Loucy (cell line): ENCODE measurements at regions not wholly inside any gene's neighbourhood (a gene's known extent, or its start where the extent isn't known, plus 50 kb on each side); places are given as distances from the start of the nearest gene placed in this dataset.

Experiments
- H2AFZ ChIP-seq: fragments of 200-600 bp; sonication (generic); 2 replicates; pipeline ENCODE4 v1.6.0; 2016; ENCODE audit warnings: antibody characterized with exemption, mild to moderate bottlenecking, low read length, moderate library complexity
- H3F3A ChIP-seq: fragments of 200-600 bp; 2 replicates; pipeline ENCODE4 v1.6.0; 2016; ENCODE audit warnings: antibody characterized with exemption, low read depth, mild to moderate bottlenecking
- H3K27me3 ChIP-seq: fragments of 200-600 bp; sonication (generic); 2 replicates; pipeline ENCODE4 v1.6.1; 2014; ENCODE audit warnings: low read length, mild to moderate bottlenecking; ENCODE audit not compliant: insufficient read depth, poor library complexity, severe bottlenecking
- H3K36me3 ChIP-seq: fragments of 200-600 bp; sonication (generic); 2 replicates; pipeline ENCODE4 v1.6.1; 2016; ENCODE audit warnings: low read length; ENCODE audit not compliant: insufficient read depth
- H3K4me1 ChIP-seq: fragments of 200-600 bp; sonication (generic); 2 replicates; pipeline ENCODE4 v1.5.1; 2014; ENCODE audit warnings: low read length, mild to moderate bottlenecking; ENCODE audit not compliant: insufficient read depth, poor library complexity, severe bottlenecking
- H3K4me2 ChIP-seq: fragments of 200-600 bp; sonication (generic); 2 replicates; pipeline ENCODE4 v1.6.0; 2014; ENCODE audit warnings: antibody characterized with exemption, low read length, low read depth, mild to moderate bottlenecking; ENCODE audit not compliant: poor library complexity, severe bottlenecking
- H3K4me3 ChIP-seq: fragments of 200-600 bp; sonication (generic); 2 replicates; pipeline ENCODE4 v1.5.1; 2014; ENCODE audit warnings: low read length, mild to moderate bottlenecking, mixed read lengths; ENCODE audit not compliant: poor library complexity, severe bottlenecking
- H3K79me2 ChIP-seq: fragments of 200-600 bp; sonication (generic); 2 replicates; pipeline ENCODE4 v1.6.1; 2014; ENCODE audit warnings: low read length; ENCODE audit not compliant: insufficient read depth
- H3K9ac ChIP-seq: fragments of 200-600 bp; sonication (generic); 2 replicates; pipeline ENCODE4 v1.6.0; 2014; ENCODE audit warnings: mild to moderate bottlenecking, low read depth, low read length, moderate library complexity; ENCODE audit not compliant: poor library complexity, severe bottlenecking
- H3K9me2 ChIP-seq: fragments of 200-600 bp; sonication (generic); replicated peaks from 2 replicates; pipeline ENCODE4 v1.6.1; 2016; ENCODE audit warnings: low read depth, low read length, mixed read lengths
- H3K9me3 ChIP-seq: fragments of 200-600 bp; sonication (generic); 2 replicates; pipeline ENCODE4 v1.6.1; 2014; ENCODE audit warnings: mild to moderate bottlenecking, antibody characterized with exemption, low read length, low read depth; ENCODE audit not compliant: insufficient read depth
- H4K20me1 ChIP-seq: fragments of 200-600 bp; sonication (generic); 2 replicates; pipeline ENCODE4 v1.6.0; 2014; ENCODE audit warnings: antibody characterized with exemption, low read length, mild to moderate bottlenecking; ENCODE audit not compliant: insufficient read depth, poor library complexity, severe bottlenecking
- EZH2phosphoT487 ChIP-seq: fragments of 200-600 bp; IDR thresholded peaks from 2 replicates; pipeline ENCODE4 v1.6.1; 2018; ENCODE audit warnings: antibody characterized with exemption, mild to moderate bottlenecking, moderate library complexity, borderline replicate concordance
- TF ChIP-seq, protein P1 (sequence below): fragments of 200-600 bp; sonication (generic); conservative IDR thresholded peaks from 2 replicates; pipeline ENCODE4 v1.5.1; 2014; ENCODE audit warnings: mild to moderate bottlenecking, antibody characterized with exemption, low read length

DNA sequence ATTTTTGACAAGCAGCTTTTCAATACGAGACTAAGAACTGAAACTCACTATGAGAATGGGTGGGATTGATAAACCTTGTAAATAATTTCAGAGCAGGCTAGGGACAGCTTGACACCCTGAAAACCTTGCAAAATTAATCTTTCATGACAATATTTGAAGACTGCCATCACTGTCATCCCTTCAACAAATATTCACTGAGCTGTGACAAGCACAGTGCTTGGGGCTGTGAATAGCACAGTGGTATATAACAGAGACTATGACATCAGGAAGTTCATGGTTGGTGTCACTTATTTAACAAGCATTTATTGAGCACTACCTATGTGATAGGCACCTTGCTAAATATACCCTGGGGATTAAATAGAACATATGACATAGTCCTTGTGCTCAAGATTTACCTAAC is 741.0 kb upstream of the RIOK2 start:
- H3K36me3 ChIP-seq, result no peaks in the 10 kb centered on the region
- no peak overlapping the region for H3K4me2 ChIP-seq
- H3K4me1 ChIP-seq, result no peaks in the 10 kb centered on the region
- no peak overlapping the region for H3K4me3 ChIP-seq
- H3K9ac ChIP-seq, result no peak overlapping the region
- H3K9me3 ChIP-seq, result no peaks in the 10 kb centered on the region
- H2AFZ ChIP-seq, result no peak overlapping the region
- H4K20me1 ChIP-seq, result no peaks in the 10 kb centered on the region
- no peak for TF ChIP-seq EZH2phosphoT487
- TF ChIP-seq, protein P1, sequence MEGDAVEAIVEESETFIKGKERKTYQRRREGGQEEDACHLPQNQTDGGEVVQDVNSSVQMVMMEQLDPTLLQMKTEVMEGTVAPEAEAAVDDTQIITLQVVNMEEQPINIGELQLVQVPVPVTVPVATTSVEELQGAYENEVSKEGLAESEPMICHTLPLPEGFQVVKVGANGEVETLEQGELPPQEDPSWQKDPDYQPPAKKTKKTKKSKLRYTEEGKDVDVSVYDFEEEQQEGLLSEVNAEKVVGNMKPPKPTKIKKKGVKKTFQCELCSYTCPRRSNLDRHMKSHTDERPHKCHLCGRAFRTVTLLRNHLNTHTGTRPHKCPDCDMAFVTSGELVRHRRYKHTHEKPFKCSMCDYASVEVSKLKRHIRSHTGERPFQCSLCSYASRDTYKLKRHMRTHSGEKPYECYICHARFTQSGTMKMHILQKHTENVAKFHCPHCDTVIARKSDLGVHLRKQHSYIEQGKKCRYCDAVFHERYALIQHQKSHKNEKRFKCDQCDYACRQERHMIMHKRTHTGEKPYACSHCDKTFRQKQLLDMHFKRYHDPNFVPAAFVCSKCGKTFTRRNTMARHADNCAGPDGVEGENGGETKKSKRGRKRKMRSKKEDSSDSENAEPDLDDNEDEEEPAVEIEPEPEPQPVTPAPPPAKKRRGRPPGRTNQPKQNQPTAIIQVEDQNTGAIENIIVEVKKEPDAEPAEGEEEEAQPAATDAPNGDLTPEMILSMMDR, result no peak
- H3K79me2 ChIP-seq, result no peaks in the 10 kb centered on the region
- H3K9me2 ChIP-seq, result no peaks in the 10 kb centered on the region
- no peaks in the 10 kb centered on the region for H3K27me3 ChIP-seq
- H3F3A ChIP-seq, result no peaks in the 10 kb centered on the region

DNA sequence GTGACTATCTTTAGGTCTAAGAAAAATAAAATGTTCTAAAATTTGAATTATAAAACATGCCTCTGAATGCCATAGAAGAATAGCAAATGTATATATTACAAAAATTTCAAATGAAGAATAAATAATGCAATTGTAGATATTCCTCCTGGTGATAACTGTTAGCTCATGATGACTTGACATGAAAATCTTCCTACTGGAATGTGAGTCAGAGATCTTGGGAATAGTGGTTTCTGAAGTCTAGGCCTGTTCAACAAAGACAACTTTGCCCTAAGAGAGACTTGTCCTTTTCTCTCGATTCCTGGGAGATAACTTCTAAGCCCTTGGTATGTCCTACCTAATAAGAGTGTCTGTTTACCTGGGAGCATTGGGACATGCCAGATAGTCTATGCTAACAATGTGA is 746.3 kb upstream of the RIOK2 start:
- no peak for TF ChIP-seq EZH2phosphoT487
- TF ChIP-seq, protein P1, result no peak
- Histone ChIP-seq H3K4me1 (no peaks in the 10 kb centered on the region), H3F3A (no peaks in the 10 kb centered on the region), H2AFZ (no peak overlapping the region), H3K36me3 (no peaks in the 10 kb centered on the region), H3K9me2 (no peaks in the 10 kb centered on the region), H3K79me2 (no peaks in the 10 kb centered on the region), H4K20me1 (no peaks in the 10 kb centered on the region), H3K9me3 (no peaks in the 10 kb centered on the region), H3K27me3 (no peaks in the 10 kb centered on the region), H3K4me3 (no peak overlapping the region), H3K4me2 (no peak overlapping the region), H3K9ac (no peak overlapping the region)

DNA sequence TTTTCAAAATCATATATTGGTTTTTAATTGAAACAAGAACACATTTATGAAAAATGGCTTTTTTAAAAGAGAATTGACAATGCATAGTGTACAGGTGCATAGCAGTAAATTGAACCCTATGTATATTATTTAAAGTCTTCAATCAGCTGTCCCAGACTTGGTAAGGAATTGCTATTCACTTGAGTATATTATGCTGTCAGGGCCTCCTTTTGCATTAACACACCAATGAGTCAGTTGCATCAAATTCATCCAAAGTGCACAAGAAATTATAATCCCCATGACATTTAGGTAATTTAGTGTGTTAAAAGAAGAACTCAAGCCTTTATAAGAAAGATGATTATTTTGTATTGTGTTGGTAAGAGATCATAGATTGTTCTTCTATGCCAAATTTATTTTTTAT is 748.8 kb upstream of the RIOK2 start:
- Histone ChIP-seq H3K9me3 (no peaks in the 10 kb centered on the region), H3K9me2 (no peaks in the 10 kb centered on the region), H3K9ac (no peak overlapping the region), H3K4me1 (no peaks in the 10 kb centered on the region), H3K4me3 (no peak overlapping the region), H3K36me3 (no peaks in the 10 kb centered on the region), H3K4me2 (no peak overlapping the region), H2AFZ (no peak overlapping the region), H3F3A (no peaks in the 10 kb centered on the region), H4K20me1 (no peaks in the 10 kb centered on the region), H3K27me3 (no peaks in the 10 kb centered on the region), H3K79me2 (no peaks in the 10 kb centered on the region)
- TF ChIP-seq EZH2phosphoT487, result no peak
- TF ChIP-seq, protein P1, result no peak
